Mucosa of stomach (tissue), 1 donor: ENCODE measurements at regions not wholly inside any gene's neighbourhood (a gene's known extent, or its start where the extent isn't known, plus 50 kb on each side); places are given as distances from the start of the nearest gene placed in this dataset.

Experiments used
- H3K27me3 ChIP-seq: one replicate; pipeline ENCODE4 v1.7.0; 2013; ENCODE audit warnings: mild to moderate bottlenecking, low read length; ENCODE audit not compliant: control insufficient read depth, insufficient read depth
- H3K36me3 ChIP-seq: one replicate; pipeline ENCODE4 v1.7.0; 2013; ENCODE audit warnings: low read length; ENCODE audit not compliant: control insufficient read depth, insufficient read depth
- H3K4me1 ChIP-seq: one replicate; pipeline ENCODE4 v1.7.0; 2013; ENCODE audit warnings: mild to moderate bottlenecking, low read length; ENCODE audit not compliant: control insufficient read depth, insufficient read depth
- H3K4me3 ChIP-seq: one replicate; pipeline ENCODE4 v1.7.0; 2013; ENCODE audit warnings: low read length
- H3K9ac ChIP-seq: one replicate; pipeline ENCODE4 v1.7.0; 2013; ENCODE audit warnings: mild to moderate bottlenecking, low read length, moderate library complexity
- H3K9me3 ChIP-seq: one replicate; pipeline ENCODE4 v1.7.0; 2013; ENCODE audit warnings: mild to moderate bottlenecking, low read length, moderate library complexity; ENCODE audit not compliant: control insufficient read depth
- donor health status: Pancreatic carcinoma.

DNA sequence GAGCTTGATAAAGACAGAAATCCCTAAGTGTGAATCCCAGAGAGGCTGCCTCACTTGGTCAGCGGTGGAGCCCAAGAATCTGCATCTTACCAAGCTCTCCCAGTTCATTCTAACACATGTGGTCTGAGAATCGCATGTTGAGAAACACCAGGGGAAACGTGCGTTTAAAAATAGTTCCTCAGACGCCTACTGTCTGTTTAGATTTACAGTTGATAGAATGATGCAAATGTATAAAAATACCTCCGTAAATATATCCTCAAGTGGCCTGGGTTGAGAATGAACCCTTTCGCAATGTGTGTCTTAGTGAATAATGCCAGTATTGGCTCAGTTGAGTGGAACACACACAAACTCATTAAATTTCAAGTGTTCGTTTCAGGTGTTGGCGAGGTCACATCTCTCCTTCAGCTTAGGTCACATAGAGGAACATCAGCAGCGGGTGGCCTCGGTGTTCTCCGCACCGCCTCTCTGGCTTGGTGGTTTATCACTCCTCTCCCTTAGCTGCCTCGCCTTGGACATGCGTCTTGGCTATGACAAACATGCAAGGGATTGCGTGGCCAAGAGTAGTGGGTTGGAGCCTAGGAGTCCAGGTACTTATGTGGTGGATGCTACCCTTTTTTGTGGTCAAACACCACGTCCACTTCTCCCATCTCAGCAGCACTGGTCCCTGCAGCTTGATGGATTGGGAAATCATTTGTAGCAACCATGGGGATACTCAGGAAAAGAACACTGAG lies 117.6 kb upstream of the SPATA13 start:
- H3K4me1 ChIP-seq = peaks cover 30% of the 10 kb centered on the region
- H3K4me3 ChIP-seq = no peak overlapping the region
- H3K36me3 ChIP-seq = no peaks in the 10 kb centered on the region

GRCh38 chr13:24043590-24044350 lies 116.8 kb upstream of the SPATA13 start:
- Histone ChIP-seq H3K27me3 (no peaks in the 10 kb centered on the region), H3K4me1 (peaks cover 23% of the 10 kb centered on the region), H3K36me3 (no peaks in the 10 kb centered on the region), H3K9me3 (no peaks in the 10 kb centered on the region), H3K4me3 (no peak overlapping the region), H3K9ac (no peak overlapping the region)

More for the DNA sequence above, 117.6 kb upstream of the SPATA13 start:
- H3K27me3 ChIP-seq = no peaks in the 10 kb centered on the region
- H3K9me3 ChIP-seq = no peaks in the 10 kb centered on the region
- H3K9ac ChIP-seq = no peak overlapping the region

- H3K27me3 ChIP-seq = no peaks in the 10 kb centered on the region
- H3K4me3 ChIP-seq = no peak overlapping the region
- no peaks in the 10 kb centered on the region for H3K9me3 ChIP-seq
- no peaks in the 10 kb centered on the region for H3K36me3 ChIP-seq
- no peak overlapping the region for H3K9ac ChIP-seq
- peaks cover 19% of the 10 kb centered on the region for H3K4me1 ChIP-seq
These were observed 114.9 kb upstream of the SPATA13 start for GRCh38 chr13:24045597-24045996.

GRCh38 chr13:24050292-24050711 lies 110.2 kb upstream of the SPATA13 start:
- no peak overlapping the region for H3K4me3 ChIP-seq
- no peak overlapping the region for H3K9ac ChIP-seq
- no peaks in the 10 kb centered on the region for H3K36me3 ChIP-seq
- no peaks in the 10 kb centered on the region for H3K27me3 ChIP-seq
- H3K4me1 ChIP-seq = peaks cover 20% of the 10 kb centered on the region
- no peaks in the 10 kb centered on the region for H3K9me3 ChIP-seq

GRCh38 chr13:24050796-24051715 lies 109.5 kb upstream of the SPATA13 start:
- Histone ChIP-seq H3K4me3 (no peak overlapping the region), H3K9ac (no peak overlapping the region), H3K4me1 (peaks cover 20% of the 10 kb centered on the region), H3K36me3 (no peaks in the 10 kb centered on the region), H3K9me3 (no peaks in the 10 kb centered on the region), H3K27me3 (no peaks in the 10 kb centered on the region)

GRCh38 chr13:24052547-24053518 lies 107.7 kb upstream of the SPATA13 start:
- Histone ChIP-seq H3K9me3 (no peaks in the 10 kb centered on the region), H3K36me3 (no peaks in the 10 kb centered on the region), H3K4me1 (peaks cover 20% of the 10 kb centered on the region), H3K4me3 (no peak overlapping the region), H3K9ac (no peak overlapping the region), H3K27me3 (no peaks in the 10 kb centered on the region)

- Histone ChIP-seq H3K9me3 (no peaks in the 10 kb centered on the region), H3K36me3 (no peaks in the 10 kb centered on the region), H3K9ac (no peak overlapping the region), H3K4me3 (no peak overlapping the region), H3K4me1 (peaks cover 20% of the 10 kb centered on the region), H3K27me3 (no peaks in the 10 kb centered on the region)
These were observed 106.8 kb upstream of the SPATA13 start for GRCh38 chr13:24053519-24054251.

DNA sequence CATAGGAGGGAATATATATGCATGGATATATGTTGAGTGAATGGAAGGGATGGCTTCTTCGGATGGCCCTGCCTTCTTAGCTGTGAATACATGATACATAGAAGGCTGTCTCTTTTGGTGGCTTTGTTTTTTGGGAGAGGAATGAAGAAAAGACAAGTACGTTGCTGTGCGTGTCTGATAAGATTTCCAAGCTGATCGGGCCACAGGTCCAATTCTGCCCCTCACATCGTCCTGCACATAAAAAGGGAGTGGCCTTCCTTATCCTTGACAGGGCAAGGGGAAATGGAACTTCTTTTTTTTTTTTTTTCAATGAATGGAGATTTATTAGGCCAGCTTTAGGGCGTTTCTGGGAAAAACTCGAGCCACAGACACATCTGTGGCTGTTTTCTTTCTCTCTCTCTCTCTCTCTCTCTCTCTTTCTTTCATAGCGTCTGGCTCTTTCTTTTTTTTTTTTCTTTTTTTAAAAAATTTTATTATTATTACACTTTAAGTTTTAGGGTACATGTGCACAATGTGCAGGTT lies 103.8 kb upstream of the SPATA13 start:
- Histone ChIP-seq H3K4me1 (peaks cover 10% of the 10 kb centered on the region), H3K9me3 (no peaks in the 10 kb centered on the region), H3K36me3 (no peaks in the 10 kb centered on the region), H3K4me3 (no peak overlapping the region), H3K9ac (no peak overlapping the region), H3K27me3 (no peaks in the 10 kb centered on the region)

DNA sequence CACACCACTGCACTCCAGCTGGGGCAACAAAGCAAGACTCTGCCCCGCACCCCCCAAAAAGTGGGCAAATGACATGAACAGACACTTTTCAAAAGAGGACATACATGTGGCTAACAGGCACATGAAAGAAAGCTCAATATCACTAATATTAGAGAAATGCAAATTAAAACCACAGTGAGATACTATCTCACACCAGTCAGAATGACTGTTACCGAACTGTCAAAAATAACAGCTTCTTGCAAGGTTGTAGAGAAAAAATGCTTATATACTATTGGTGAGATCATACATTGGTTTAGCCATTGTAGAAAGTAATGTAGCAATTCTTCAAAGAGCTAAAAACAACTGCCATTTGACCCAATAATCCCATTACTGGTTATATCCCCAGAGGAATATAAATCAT lies 99.5 kb upstream of the SPATA13 start:
- no peak overlapping the region for H3K4me3 ChIP-seq
- H3K9me3 ChIP-seq = no peaks in the 10 kb centered on the region
- peaks cover 5% of the 10 kb centered on the region for H3K4me1 ChIP-seq
- no peak overlapping the region for H3K9ac ChIP-seq
- H3K27me3 ChIP-seq = no peaks in the 10 kb centered on the region
- no peaks in the 10 kb centered on the region for H3K36me3 ChIP-seq

GRCh38 chr13:24063281-24063877 lies 97.1 kb upstream of the SPATA13 start:
- Histone ChIP-seq H3K9ac (no peak overlapping the region), H3K4me1 (peaks cover 16% of the 10 kb centered on the region), H3K27me3 (no peaks in the 10 kb centered on the region), H3K36me3 (no peaks in the 10 kb centered on the region), H3K9me3 (no peaks in the 10 kb centered on the region), H3K4me3 (no peak overlapping the region)
